Stimulated activated CD4-positive, alpha-beta T cell treated with anti-CD3 and anti-CD28 coated beads, Interleukin-2, amount 100 ng/mL, for 24 hours (primary cell): ENCODE measurements at regions not wholly inside any gene's neighbourhood (a gene's known extent, or its start where the extent isn't known, plus 50 kb on each side); places are given as distances from the start of the nearest gene placed in this dataset.

Source experiments
- DNase-seq, 2 donors: peaks; one replicate each; pipeline ENCODE4 v3.0.0-alpha.2; 2020

- no peak for DNase-seq
Measured at GRCh38 chr12:14156606-14157005, 175.2 kb upstream of the GRIN2B start.

- DNase-seq = no peak
Measured at GRCh38 chr12:14157088-14157747, 175.8 kb upstream of the GRIN2B start.

- no peak for DNase-seq
Measured at GRCh38 chr12:14164266-14164665, 182.9 kb upstream of the GRIN2B start.

DNA sequence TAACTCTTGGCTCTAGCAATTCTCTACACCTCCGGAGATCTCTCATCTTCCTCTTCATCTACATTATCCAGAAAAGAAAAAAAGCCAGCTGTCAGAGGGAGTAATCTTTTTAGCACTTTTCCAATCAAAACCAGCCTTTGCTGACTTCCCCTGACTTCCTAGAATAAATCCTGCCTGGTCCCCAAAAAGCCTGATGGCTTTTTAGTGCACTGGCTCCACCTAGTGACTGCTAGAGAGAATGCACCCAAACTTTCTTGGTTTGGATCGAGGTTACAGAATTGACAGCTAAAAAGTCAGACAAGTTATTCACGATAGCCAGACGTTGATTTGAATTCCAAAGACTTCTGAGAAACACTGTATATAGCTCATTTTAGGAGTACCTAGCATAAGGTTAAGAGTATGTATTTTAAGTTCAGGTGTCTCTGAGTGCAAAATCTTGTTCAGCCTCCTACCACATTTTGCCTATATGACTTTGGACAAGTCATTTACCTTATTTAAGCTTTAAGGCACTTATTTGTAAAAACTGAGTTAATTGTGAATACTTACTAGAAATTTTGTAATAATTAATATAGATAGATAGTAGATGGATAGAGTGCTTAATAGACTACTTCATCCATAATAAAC lies 185.7 kb upstream of the GRIN2B start:
- peak; percentile 33 to 47 for DNase-seq

- no peak for DNase-seq
Measured at GRCh38 chr12:14169281-14169680, 187.9 kb upstream of the GRIN2B start.

GRCh38 chr12:14171106-14171505 lies 189.7 kb upstream of the GRIN2B start:
- DNase-seq = no peak

- DNase-seq = no peak
Measured at GRCh38 chr12:14175206-14175605, 190.3 kb upstream of the ATF7IP start.

DNA sequence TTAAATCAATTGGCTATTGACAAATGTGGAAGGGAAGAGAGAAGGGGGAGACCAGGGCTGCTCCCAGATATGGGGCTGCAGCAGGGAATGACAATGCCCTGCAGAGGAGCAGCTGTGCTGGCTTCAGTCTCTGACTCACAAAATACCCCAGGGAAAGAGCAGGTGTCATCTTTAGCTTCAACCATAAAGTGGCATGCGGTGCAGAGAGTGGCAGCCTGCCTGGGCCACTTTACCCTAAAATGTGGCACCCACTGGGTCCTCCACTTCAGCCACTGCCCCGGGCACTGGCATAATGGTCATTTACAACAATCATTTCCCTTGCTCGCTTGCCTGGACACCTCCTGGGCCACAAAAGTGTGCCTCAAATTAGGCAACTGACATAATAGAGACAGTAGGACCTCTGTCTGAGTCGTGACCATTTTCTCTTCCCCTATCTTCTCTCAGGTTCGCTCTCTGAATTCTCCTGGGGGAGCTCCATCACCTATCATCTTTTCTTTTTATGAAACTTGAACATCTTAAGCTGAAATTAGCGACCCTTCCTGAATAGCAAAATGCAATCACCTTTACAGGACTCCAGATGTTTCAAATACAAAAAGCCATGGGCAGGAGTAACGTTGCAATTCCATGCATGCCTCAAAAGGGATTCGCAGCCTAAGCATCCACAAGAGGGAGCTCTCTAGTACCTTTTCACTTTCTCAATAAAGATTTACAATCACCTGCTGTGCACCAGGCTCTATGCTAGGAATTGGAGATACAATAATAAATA lies 179.9 kb upstream of the ATF7IP start:
- DNase-seq = peak; percentile 6 to 20

DNA sequence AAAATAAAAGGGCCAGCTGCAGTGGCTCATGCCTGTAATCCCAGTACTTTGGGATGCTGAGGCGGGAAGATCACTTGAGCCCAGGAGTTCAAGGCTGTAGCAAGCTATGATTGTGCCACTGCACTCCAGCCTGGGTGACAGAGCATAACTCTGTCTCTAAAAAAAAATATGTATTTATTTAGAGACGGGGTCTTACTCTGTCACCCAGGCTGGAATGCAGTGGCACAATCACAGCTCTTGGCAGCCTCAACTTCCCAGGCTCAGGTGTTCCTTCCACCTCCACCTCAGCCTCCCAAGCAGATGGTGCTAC lies 179.3 kb upstream of the ATF7IP start:
- no peak for DNase-seq

DNA sequence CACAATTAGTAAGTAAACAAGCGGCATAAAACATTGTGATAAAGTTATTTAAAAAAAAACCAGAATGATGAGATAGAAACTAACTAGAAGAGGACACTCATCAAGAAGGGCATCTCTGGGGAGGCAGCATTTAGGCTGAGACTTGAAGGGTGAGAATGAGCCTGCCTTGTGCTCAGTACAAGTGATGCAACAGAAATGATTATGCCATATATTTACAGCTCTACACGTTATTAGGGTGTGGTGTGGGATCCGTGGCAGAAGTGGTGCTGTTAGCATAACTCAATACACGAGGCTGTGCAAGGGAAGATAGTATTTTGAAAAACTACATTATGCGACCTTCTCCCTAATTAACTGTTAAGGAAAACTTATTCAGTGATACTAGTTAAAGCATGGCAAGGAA lies 178.5 kb upstream of the ATF7IP start:
- DNase-seq = no peak

- no peak for DNase-seq
Measured at GRCh38 chr12:14187966-14188365, 177.5 kb upstream of the ATF7IP start.

- no peak for DNase-seq
Measured at GRCh38 chr12:14188744-14189143, 176.7 kb upstream of the ATF7IP start.

DNA sequence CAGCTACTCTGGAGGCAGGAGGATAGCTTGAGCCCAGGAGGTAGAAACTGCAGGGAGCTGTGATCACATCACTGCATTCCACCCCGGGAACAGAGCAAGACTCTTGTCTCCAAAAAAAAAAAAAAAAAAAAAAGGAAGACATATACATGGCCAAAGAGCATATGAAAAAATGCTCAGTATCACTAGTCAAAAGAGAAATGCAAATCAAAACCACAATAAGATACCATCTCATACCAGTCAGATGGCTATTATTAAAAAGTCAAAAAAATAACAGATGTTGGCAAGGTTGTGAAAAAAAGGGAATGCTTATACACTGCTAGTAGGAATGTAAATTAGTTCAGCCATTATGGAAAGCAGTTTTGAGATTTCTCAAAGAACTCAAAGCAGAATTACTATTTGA lies 174.8 kb upstream of the ATF7IP start:
- DNase-seq = no peak

DNA sequence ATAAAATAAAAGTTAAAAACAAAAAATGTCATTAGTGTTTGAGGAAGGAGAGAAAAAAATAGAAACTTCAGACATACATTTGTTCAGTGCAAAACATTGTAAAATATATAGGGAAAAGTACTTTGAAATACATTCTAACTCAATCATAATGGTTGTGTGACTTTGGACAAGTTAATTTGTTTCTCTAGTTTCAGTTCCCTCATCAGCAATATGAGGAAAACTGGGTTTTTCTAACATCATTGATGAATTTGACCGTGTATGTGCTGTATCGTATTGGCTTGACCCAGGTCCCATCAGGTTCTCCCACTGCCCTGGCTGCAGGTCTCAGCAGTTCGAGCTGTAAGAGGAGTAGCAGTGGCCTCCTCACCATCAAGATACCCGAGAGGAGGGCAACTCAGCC lies 173.9 kb upstream of the ATF7IP start:
- no peak for DNase-seq

GRCh38 chr12:14193639-14194038 lies 171.8 kb upstream of the ATF7IP start:
- no peak for DNase-seq

DNA sequence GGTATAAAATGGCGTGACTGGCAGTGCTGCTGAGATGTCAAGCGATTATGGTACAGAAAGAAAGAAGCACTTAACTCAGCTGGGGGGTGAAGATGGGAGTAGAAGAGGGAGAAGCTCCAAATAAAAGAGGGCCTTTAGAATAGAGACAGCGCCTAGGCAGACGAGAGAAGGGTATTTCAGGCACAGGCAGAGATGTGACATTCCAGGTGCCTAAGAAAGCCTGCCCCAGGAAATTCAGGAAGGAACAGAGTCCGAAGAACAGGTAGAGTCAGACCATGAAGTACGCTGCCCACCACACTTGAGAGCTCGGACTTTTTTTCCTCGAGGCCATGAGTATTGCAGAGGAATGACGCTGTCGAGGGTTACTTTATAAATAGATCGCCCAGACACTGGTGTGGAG lies 170.9 kb upstream of the ATF7IP start:
- DNase-seq = no peak

GRCh38 chr12:14199455-14200198 lies 165.9 kb upstream of the ATF7IP start:
- DNase-seq = no peak

GRCh38 chr12:14200598-14200997 lies 164.9 kb upstream of the ATF7IP start:
- DNase-seq = no peak

DNA sequence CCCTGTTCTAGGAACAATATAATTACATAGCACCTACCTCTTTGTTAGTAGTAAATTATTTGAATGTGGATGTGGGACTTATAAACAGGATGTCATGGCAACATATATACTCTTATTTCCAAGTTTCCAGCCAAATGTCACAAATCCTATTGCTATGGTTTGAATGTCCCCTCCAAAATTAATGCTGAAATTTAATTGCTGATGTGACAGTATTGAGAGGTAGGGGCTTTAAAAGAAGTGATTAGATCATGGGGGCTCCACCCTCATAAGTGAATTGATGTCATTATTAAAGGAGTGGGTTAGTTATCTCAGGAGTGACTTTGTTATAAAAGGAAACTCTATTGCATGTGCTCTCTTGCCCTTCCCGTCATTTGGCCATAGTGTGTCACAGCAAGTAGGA lies 164.2 kb upstream of the ATF7IP start:
- no peak for DNase-seq

DNA sequence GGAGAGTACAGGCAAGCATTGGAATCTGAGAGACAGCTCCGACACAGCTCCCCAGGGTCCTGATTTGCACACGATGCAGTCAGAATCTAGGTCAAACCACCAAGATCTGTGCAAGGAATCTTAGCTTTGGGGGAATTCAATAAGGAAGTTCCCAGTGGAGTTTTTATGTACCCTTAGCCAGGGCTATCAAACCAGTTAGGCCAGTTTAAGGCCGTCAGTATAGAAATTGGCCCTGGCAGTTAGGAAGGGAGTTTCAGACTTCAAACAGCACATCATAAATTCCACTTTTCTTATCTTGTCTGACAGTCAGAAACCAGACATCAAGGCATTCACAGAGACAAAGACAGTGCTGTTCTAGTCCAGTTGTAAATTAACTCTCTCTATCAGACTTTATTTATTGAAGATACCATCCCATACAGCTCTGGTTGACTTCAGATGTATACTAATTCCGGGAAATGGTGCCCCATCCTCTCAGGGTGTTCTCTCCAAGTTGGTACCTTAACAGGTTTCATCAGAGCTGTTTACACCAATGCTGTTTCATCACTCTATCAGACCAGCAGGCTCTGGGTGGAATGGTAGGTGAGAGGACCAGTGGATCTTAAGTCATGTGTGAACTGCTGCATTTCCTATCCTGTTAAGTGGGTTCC lies 157.5 kb upstream of the ATF7IP start:
- DNase-seq = no peak

DNA sequence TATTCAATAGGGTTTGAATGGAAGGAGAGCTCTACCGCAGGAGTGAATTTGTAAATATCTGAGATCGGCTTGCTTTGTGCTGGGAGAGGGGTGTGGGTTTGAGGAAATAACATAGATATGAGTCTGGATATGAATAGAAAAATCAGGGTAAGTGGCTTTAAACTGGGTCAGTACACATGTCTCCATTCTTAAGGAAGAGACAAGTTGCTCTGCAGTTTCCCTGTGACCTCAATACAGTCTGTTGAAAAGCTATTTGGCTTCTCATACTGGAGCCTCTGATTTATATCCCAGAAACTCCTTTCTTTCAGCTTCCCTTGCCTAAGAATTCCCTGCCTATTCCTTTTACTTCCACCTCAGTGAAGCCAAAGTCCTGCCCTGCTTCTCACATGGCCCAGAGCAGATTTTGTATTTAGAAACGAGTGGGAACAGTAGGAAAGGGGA lies 153.5 kb upstream of the ATF7IP start:
- no peak for DNase-seq

GRCh38 chr12:14213542-14213941 lies 151.9 kb upstream of the ATF7IP start:
- no peak for DNase-seq

- DNase-seq = no peak
Measured at GRCh38 chr12:14214495-14214894, 151.0 kb upstream of the ATF7IP start.
